Astrocyte of the spinal cord (primary cell): ENCODE measurements at regions not wholly inside any gene's neighbourhood (a gene's known extent, or its start where the extent isn't known, plus 50 kb on each side); places are given as distances from the start of the nearest gene placed in this dataset.

Experiments
- DNase-seq: peaks from one replicate; pipeline ENCODE4 v3.0.0; 2011; ENCODE audit warnings: low read depth, low spot score
- H3K4me3 ChIP-seq: 2 replicates; pipeline ENCODE4 v1.5.1; 2011; ENCODE audit warnings: low read depth, mild to moderate bottlenecking, low read length, moderate library complexity
- CTCF ChIP-seq: IDR thresholded peaks from 2 replicates; pipeline ENCODE4 v1.5.1; 2012; ENCODE audit warnings: low read depth, mild to moderate bottlenecking, low read length, inconsistent platforms
- in situ Hi-C: cut with HindIII; loops from 2 replicates; pipeline ENCODE4 v1.10.0; 2017; ENCODE audit warnings: low sequenced_read_pairs

DNA sequence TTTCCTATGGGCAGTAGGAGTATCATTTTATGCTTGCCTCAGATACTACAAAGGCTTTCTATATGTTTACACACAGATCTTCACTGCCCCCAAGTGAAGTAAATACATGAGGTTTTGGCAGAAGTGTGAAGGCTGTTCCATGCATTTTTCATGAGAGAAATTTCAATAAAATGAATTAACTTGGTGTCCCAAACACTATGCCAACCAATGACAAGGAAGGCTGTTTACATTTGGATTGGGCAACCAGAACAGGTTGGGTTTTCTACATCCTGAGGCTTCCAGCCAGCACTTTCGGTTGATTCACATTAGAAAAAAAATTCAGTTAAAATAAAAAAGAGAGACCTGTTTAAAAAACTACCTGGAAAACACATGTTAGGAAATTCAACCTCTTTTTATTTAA is 625.4 kb downstream of the KCNJ2 start:
- in situ Hi-C loops = no loop called here
- no peak for TF ChIP-seq CTCF
- H3K4me3 ChIP-seq = no peak overlapping the region
- DNase-seq = no peak

DNA sequence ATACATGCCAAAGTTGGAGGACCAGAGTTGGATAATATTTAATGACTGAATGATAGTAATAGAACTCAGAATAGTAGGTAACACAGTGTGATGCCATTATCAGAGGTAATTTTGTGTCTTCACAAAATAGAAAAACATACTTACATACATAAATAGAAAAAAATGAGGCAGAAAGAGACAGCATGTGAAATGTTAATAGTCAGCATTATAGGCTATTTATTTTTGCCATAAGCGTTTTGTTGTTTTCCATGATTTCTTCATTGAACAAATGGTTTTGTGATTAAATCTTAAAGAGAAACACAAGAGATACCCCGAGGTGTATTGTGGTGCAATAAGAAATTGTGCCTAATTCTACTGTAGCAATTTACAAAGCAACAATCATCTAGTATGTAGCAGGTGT is 626.3 kb downstream of the KCNJ2 start:
- TF ChIP-seq CTCF = no peak
- in situ Hi-C loops = no loop called here
- H3K4me3 ChIP-seq = no peak overlapping the region
- no peak for DNase-seq

GRCh38 chr17:70796757-70797156 is 627.4 kb downstream of the KCNJ2 start:
- DNase-seq = no peak
- no peak overlapping the region for H3K4me3 ChIP-seq
- TF ChIP-seq CTCF = no peak
- in situ Hi-C loops = no loop called here

- no peak overlapping the region for H3K4me3 ChIP-seq
- no peak for DNase-seq
- no peak for TF ChIP-seq CTCF
- in situ Hi-C loops = no loop called here
Observed at GRCh38 chr17:70797166-70797565, 627.8 kb downstream of the KCNJ2 start.

DNA sequence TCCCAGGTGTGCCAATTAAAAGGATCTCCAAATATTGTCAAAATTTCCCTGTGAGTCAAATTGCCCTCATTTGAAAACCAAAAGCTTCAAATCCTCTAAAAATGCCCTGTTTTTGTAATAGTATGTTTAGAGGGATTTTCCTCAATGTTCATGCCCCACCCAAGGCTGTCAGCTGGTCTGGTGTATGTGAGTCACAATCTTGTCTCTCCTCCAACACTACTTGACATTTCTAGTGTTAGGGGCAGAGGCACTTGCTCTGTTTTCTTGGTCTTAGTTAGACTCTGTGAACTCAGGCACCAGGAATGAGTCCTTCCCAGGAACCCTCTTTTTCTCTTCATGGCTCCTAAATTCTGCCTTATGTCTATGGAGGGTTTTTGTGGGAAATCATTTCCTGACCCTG is 634.8 kb downstream of the KCNJ2 start:
- no peak overlapping the region for H3K4me3 ChIP-seq
- no peak for TF ChIP-seq CTCF
- in situ Hi-C loops = no loop called here
- DNase-seq = peak; percentile 27

DNA sequence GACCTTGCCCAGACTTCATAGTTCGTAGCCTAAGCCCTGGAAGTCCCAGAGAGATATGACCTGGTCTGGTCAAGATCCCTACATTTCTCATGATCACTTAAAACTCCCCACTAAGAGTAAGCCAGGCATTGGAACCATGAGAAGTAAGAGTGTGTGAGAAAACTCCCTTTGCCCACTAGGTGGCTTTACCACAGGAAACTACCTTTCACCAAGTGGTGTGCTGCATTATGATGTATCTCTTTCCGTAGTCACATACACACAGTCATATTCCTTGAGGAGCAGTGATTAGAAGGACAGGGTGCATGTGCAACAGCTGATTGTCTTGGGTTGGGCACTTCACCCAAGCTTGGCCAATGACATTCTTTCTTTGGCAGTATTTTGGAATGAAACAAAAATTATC is 639.3 kb downstream of the KCNJ2 start:
- no peak for DNase-seq
- in situ Hi-C loops = no loop called here
- no peak overlapping the region for H3K4me3 ChIP-seq
- peak; percentile 35 for TF ChIP-seq CTCF

- H3K4me3 ChIP-seq = no peak overlapping the region
- DNase-seq = no peak
- in situ Hi-C loops = no loop called here
- TF ChIP-seq CTCF = no peak
Observed at GRCh38 chr17:70810609-70811008, 641.3 kb downstream of the KCNJ2 start.
